Stromal cell of bone marrow (primary cell): ENCODE measurements at regions not wholly inside any gene's neighbourhood (a gene's known extent, or its start where the extent isn't known, plus 50 kb on each side); places are given as distances from the start of the nearest gene placed in this dataset.
A peak's percentile ranks its signal among the peaks of the same experiment; 100 is the strongest.
"Not testable (repeated sequence)": the region's sequence is repeated elsewhere in the genome, so short reads cannot be mapped to it uniquely, and the experiment has no call there.

ENCODE experiments used
- DNase-seq: peaks from one replicate; pipeline ENCODE4 v3.0.0-alpha.2; 2012; ENCODE audit warnings: low read depth

- DNase-seq = not testable (repeated sequence)
Measured at GRCh38 chr2:185988907-185989306, 250.3 kb downstream of the FSIP2 start.

- peak; percentile 15 for DNase-seq
Measured at GRCh38 chr2:185990861-185991525, 252.4 kb downstream of the FSIP2 start.

GRCh38 chr2:185998562-185999070, 260.0 kb downstream of the FSIP2 start:
- DNase-seq = no peak

- no peak for DNase-seq
Measured at GRCh38 chr2:186009341-186009740, 270.7 kb downstream of the FSIP2 start.

GRCh38 chr2:186017278-186017677, 278.7 kb downstream of the FSIP2 start:
- no peak for DNase-seq

GRCh38 chr2:186024921-186025320, 286.3 kb downstream of the FSIP2 start:
- DNase-seq = no peak

GRCh38 chr2:186027922-186028321, 289.3 kb downstream of the FSIP2 start:
- no peak for DNase-seq

- DNase-seq = no peak
Measured at GRCh38 chr2:186031229-186031628, 292.6 kb downstream of the FSIP2 start.

GRCh38 chr2:186032102-186032738, 293.6 kb downstream of the FSIP2 start:
- DNase-seq = no peak

GRCh38 chr2:186032930-186033329, 294.3 kb downstream of the FSIP2 start:
- DNase-seq = no peak

- no peak for DNase-seq
Measured at GRCh38 chr2:186033541-186033940, 294.9 kb downstream of the FSIP2 start.

GRCh38 chr2:186036862-186037449, 298.4 kb downstream of the FSIP2 start:
- no peak for DNase-seq

GRCh38 chr2:186042207-186043028, 303.8 kb downstream of the FSIP2 start:
- DNase-seq = no peak

GRCh38 chr2:186044761-186045160, 306.2 kb downstream of the FSIP2 start:
- DNase-seq = no peak

GRCh38 chr2:186052930-186053329, 314.3 kb downstream of the FSIP2 start:
- no peak for DNase-seq

- no peak for DNase-seq
Measured at GRCh38 chr2:186058614-186059013, 320.0 kb downstream of the FSIP2 start.

- DNase-seq = no peak
Measured at GRCh38 chr2:186059096-186059495, 320.5 kb downstream of the FSIP2 start.

- no peak for DNase-seq
Measured at GRCh38 chr2:186060744-186061440, 322.3 kb downstream of the FSIP2 start.

- DNase-seq = no peak
Measured at GRCh38 chr2:186064507-186064906, 325.9 kb downstream of the FSIP2 start.

- no peak for DNase-seq
Measured at GRCh38 chr2:186065491-186065890, 326.9 kb downstream of the FSIP2 start.

- DNase-seq = no peak
Measured at GRCh38 chr2:186068139-186068801, 329.7 kb downstream of the FSIP2 start.
